DOHH2 (cell line): ENCODE measurements at regions not wholly inside any gene's neighbourhood (a gene's known extent, or its start where the extent isn't known, plus 50 kb on each side); places are given as distances from the start of the nearest gene placed in this dataset.

Experiments
- H3F3A ChIP-seq: fragments of 200-600 bp; sonication (generic), shearing (Covaris generic); 2 replicates; pipeline ENCODE4 v1.6.0; 2016; ENCODE audit warnings: antibody characterized with exemption, mild to moderate bottlenecking; ENCODE audit not compliant: control insufficient read depth, insufficient read depth
- H3K27ac ChIP-seq: fragments of 200-600 bp; sonication (generic); 2 replicates; pipeline ENCODE4 v1.5.1; 2014; ENCODE audit warnings: low read depth, mild to moderate bottlenecking, low read length, moderate library complexity
- H3K27me3 ChIP-seq: fragments of 200-600 bp; sonication (generic); 2 replicates; pipeline ENCODE4 v1.6.1; 2014; ENCODE audit warnings: mild to moderate bottlenecking, low read length, mixed read lengths; ENCODE audit not compliant: control insufficient read depth
- H3K36me3 ChIP-seq: fragments of 200-600 bp; sonication (generic); 2 replicates; pipeline ENCODE4 v1.6.1; 2014; ENCODE audit warnings: mild to moderate bottlenecking, low read length, moderate library complexity, mixed read lengths; ENCODE audit not compliant: control insufficient read depth
- H3K4me1 ChIP-seq: fragments of 200-600 bp; sonication (generic); 2 replicates; pipeline ENCODE4 v1.6.1; 2014; ENCODE audit warnings: mild to moderate bottlenecking, low read length, mixed read lengths; ENCODE audit not compliant: control insufficient read depth
- H3K4me2 ChIP-seq: fragments of 200-600 bp; sonication (generic); 2 replicates; pipeline ENCODE4 v1.6.0; 2014; ENCODE audit warnings: mild to moderate bottlenecking, low read length, moderate library complexity
- H3K4me3 ChIP-seq: fragments of 200-600 bp; sonication (generic); 2 replicates; pipeline ENCODE4 v1.5.1; 2014; ENCODE audit warnings: mild to moderate bottlenecking, low read length, mixed read lengths
- H3K79me2 ChIP-seq: fragments of 200-600 bp; sonication (generic); 2 replicates; pipeline ENCODE4 v1.6.1; 2014; ENCODE audit warnings: mild to moderate bottlenecking, low read length, mixed read lengths; ENCODE audit not compliant: control insufficient read depth
- H3K9me2 ChIP-seq: fragments of 200-600 bp; sonication (generic); replicated peaks from 2 replicates; pipeline ENCODE4 v1.6.1; 2014; ENCODE audit warnings: mild to moderate bottlenecking, low read length, mixed read lengths; ENCODE audit not compliant: control insufficient read depth
- H3K9me3 ChIP-seq: fragments of 200-600 bp; sonication (generic); 2 replicates; pipeline ENCODE4 v1.6.1; 2014; ENCODE audit warnings: antibody characterized with exemption, low read length, mixed read lengths; ENCODE audit not compliant: control insufficient read depth, insufficient read depth
- H4K20me1 ChIP-seq: fragments of 200-600 bp; sonication (generic); 2 replicates; pipeline ENCODE4 v1.6.0; 2014; ENCODE audit warnings: low read depth, mild to moderate bottlenecking, antibody characterized with exemption, low read length, moderate library complexity; ENCODE audit not compliant: control insufficient read depth, insufficient read depth
- CTCF ChIP-seq: fragments of 200-600 bp; sonication (generic); IDR thresholded peaks from one replicate; pipeline ENCODE4 v1.5.1; 2014; ENCODE audit warnings: antibody characterized with exemption, mild to moderate bottlenecking, low read depth, low read length; ENCODE audit not compliant: poor library complexity, severe bottlenecking
- EZH2phosphoT487 ChIP-seq: fragments of 200-600 bp; sonication (generic); IDR thresholded peaks from 2 replicates; pipeline ENCODE4 v1.6.1; 2017; ENCODE audit warnings: borderline replicate concordance, mild to moderate bottlenecking, antibody characterized with exemption, low read length, moderate library complexity, mixed read lengths

DNA sequence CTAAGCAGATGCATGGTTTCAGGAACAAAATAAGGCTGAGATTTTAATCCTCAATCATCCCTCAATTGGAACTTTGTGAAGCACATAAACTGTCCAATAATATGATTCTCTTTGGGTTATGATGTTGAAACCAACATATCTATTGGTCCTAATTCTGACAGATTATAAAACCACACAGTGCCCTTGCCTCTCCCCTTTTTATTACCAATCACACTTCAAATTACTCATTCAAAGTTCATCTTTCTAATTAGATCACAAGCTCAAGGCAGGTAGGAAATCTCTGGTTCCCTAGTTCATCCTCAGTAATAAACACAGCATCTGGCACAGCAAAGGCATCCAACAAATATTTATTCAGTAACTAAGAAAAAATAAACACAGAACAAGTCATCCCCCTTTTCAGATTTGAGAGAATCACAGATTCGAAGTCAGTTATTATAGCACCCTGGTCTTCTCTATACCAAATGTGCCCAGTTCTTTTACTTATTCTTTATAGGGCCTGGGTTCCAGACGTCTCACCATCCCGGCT, 611.6 kb downstream of the INSC start:
- no peaks in the 10 kb centered on the region for H3F3A ChIP-seq
- H3K4me1 ChIP-seq, result no peaks in the 10 kb centered on the region
- H3K9me3 ChIP-seq, result no peaks in the 10 kb centered on the region
- no peaks in the 10 kb centered on the region for H3K27me3 ChIP-seq
- H3K9me2 ChIP-seq, result no peaks in the 10 kb centered on the region
- H3K4me2 ChIP-seq, result no peak overlapping the region
- no peak overlapping the region for H3K27ac ChIP-seq
- no peaks in the 10 kb centered on the region for H3K36me3 ChIP-seq
- H3K4me3 ChIP-seq, result no peak overlapping the region
- H3K79me2 ChIP-seq, result no peaks in the 10 kb centered on the region
- TF ChIP-seq EZH2phosphoT487, result no peak
- TF ChIP-seq CTCF, result no peak
- no peaks in the 10 kb centered on the region for H4K20me1 ChIP-seq

DNA sequence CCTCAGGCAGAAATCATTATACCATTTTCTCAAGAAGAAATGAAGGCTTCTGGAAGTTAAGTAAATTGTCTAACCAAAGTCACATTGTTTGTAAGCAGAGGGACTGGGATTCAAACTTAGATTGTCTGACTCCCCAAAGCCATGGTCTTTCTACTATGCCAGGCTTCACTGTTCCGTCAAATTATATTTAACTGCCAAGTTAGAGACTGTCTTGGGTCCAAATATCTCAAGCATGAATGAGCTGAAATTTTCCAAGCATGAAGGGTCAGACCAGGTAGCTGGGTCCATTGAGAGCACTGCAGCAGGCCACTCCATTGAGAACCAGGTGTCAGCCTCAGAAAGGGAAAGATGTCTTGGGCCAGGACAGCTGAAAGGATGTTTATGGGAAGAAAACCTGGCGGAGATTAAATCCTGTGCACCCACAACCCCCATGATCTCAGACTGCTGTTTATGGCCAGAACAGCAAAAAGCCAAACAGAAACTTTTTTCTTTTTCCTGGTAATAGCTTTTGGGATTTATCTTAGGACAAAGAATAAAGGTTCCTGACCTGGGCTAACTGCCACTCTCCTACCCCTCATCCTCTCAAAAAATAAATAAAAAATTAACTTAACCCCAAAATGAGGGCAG, 612.3 kb downstream of the INSC start:
- Histone ChIP-seq H3K27me3 (no peaks in the 10 kb centered on the region), H3K4me3 (no peak overlapping the region), H3K4me2 (no peak overlapping the region), H3K4me1 (no peaks in the 10 kb centered on the region), H3K36me3 (no peaks in the 10 kb centered on the region), H3K27ac (no peak overlapping the region), H3K9me2 (no peaks in the 10 kb centered on the region), H4K20me1 (no peaks in the 10 kb centered on the region), H3F3A (no peaks in the 10 kb centered on the region), H3K79me2 (no peaks in the 10 kb centered on the region), H3K9me3 (no peaks in the 10 kb centered on the region)
- TF ChIP-seq CTCF (no peak), EZH2phosphoT487 (no peak)

DNA sequence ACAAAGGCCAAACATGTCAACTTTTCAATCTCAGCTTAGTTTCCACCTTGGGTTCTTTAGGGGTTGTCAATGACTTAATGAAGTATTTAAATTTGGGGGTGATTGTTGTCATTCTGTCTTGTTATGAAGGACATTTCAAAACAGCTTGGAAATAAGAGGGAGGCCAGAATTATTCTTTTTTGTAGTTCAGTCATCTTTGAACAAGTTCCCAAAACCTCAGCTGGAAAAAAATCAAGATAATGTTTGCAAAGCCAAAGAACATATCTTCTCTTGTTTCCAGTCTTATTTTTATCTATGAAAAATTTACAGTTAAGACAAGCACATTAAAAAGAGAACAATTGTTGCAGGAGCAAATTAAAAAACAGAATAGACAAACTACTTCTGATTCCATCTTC, 612.8 kb downstream of the INSC start:
- H3K27me3 ChIP-seq, result no peaks in the 10 kb centered on the region
- no peaks in the 10 kb centered on the region for H4K20me1 ChIP-seq
- no peak overlapping the region for H3K27ac ChIP-seq
- no peak overlapping the region for H3K4me2 ChIP-seq
- TF ChIP-seq CTCF (no peak), EZH2phosphoT487 (no peak)
- no peaks in the 10 kb centered on the region for H3K79me2 ChIP-seq
- no peaks in the 10 kb centered on the region for H3F3A ChIP-seq
- no peaks in the 10 kb centered on the region for H3K9me3 ChIP-seq
- no peak overlapping the region for H3K4me3 ChIP-seq
- H3K36me3 ChIP-seq, result no peaks in the 10 kb centered on the region
- no peaks in the 10 kb centered on the region for H3K9me2 ChIP-seq
- no peaks in the 10 kb centered on the region for H3K4me1 ChIP-seq

GRCh38 chr11:15728207-15728606, 613.5 kb downstream of the INSC start:
- no peak overlapping the region for H3K27ac ChIP-seq
- H3K9me3 ChIP-seq, result no peaks in the 10 kb centered on the region
- H3K4me2 ChIP-seq, result no peak overlapping the region
- no peak for TF ChIP-seq CTCF
- no peak for TF ChIP-seq EZH2phosphoT487
- no peaks in the 10 kb centered on the region for H3K36me3 ChIP-seq
- no peaks in the 10 kb centered on the region for H3K27me3 ChIP-seq
- no peaks in the 10 kb centered on the region for H3K79me2 ChIP-seq
- no peaks in the 10 kb centered on the region for H3F3A ChIP-seq
- H4K20me1 ChIP-seq, result no peaks in the 10 kb centered on the region
- no peaks in the 10 kb centered on the region for H3K4me1 ChIP-seq
- no peaks in the 10 kb centered on the region for H3K9me2 ChIP-seq
- H3K4me3 ChIP-seq, result no peak overlapping the region
